ENCODE measurements at regions not wholly inside any gene's neighbourhood (a gene's known extent, or its start where the extent isn't known, plus 50 kb on each side); places are given as distances from the start of the nearest gene placed in this dataset.

GRCh38 chr14:98309591-98309990 lies 962.4 kb downstream of the BCL11B start:
- Histone ChIP-seq H3K36me3 (ENCODE audit: control insufficient read depth in 3 of 3, insufficient read depth in 2 of 3, low read depth in 1 of 3, low read length in 3 of 3) (no peaks in the 10 kb centered on the region), H3K9me3 (ENCODE audit: control insufficient read depth in 2 of 2, insufficient read depth in 1 of 2, low read depth in 1 of 2, low read length in 1 of 2) (no peaks in the 10 kb centered on the region), H3K27ac (ENCODE audit: low read depth in 1 of 3, low read length in 2 of 3) (no peak overlapping the region), H3K4me1 (ENCODE audit: control insufficient read depth in 3 of 3, insufficient read depth in 2 of 3, low read depth in 1 of 3, low read length in 2 of 3) (no peaks in the 10 kb centered on the region), H3K27me3 (ENCODE audit: control insufficient read depth in 3 of 3, insufficient read depth in 3 of 3, low read length in 3 of 3) (no peaks in the 10 kb centered on the region), H3K4me3 (ENCODE audit: low read depth in 1 of 3, low read length in 3 of 3) (no peak overlapping the region)
- WGBS, 3 donors, result 30 to 58% (median 30%) methylated on average over 1 of the region's 1 CpG
- DNase-seq (no peak), FAIRE-seq (no peak)

- DNase-seq (no peak), FAIRE-seq (no peak)
- H3K4me3 ChIP-seq (ENCODE audit: low read depth in 1 of 3, low read length in 3 of 3), result no peak overlapping the region
- no peak overlapping the region for H3K27ac ChIP-seq (ENCODE audit: low read depth in 1 of 3, low read length in 2 of 3)
- no peaks in the 10 kb centered on the region for H3K4me1 ChIP-seq (ENCODE audit: control insufficient read depth in 3 of 3, insufficient read depth in 2 of 3, low read depth in 1 of 3, low read length in 2 of 3)
- WGBS, 3 donors, result 63 to 83% (median 82%) methylated on average over 1 of the region's 1 CpG
- no peaks in the 10 kb centered on the region for H3K27me3 ChIP-seq (ENCODE audit: control insufficient read depth in 3 of 3, insufficient read depth in 3 of 3, low read length in 3 of 3)
- H3K36me3 ChIP-seq (ENCODE audit: control insufficient read depth in 3 of 3, insufficient read depth in 2 of 3, low read depth in 1 of 3, low read length in 3 of 3), result no peaks in the 10 kb centered on the region
- no peaks in the 10 kb centered on the region for H3K9me3 ChIP-seq (ENCODE audit: control insufficient read depth in 2 of 2, insufficient read depth in 1 of 2, low read depth in 1 of 2, low read length in 1 of 2)
Measured at GRCh38 chr14:98312006-98312405, 960.0 kb downstream of the BCL11B start.

- Histone ChIP-seq H3K27ac (ENCODE audit: low read depth in 1 of 3, low read length in 2 of 3) (no peak overlapping the region), H3K4me1 (ENCODE audit: control insufficient read depth in 3 of 3, insufficient read depth in 2 of 3, low read depth in 1 of 3, low read length in 2 of 3) (no peaks in the 10 kb centered on the region), H3K27me3 (ENCODE audit: control insufficient read depth in 3 of 3, insufficient read depth in 3 of 3, low read length in 3 of 3) (no peaks in the 10 kb centered on the region), H3K9me3 (ENCODE audit: control insufficient read depth in 2 of 2, insufficient read depth in 1 of 2, low read depth in 1 of 2, low read length in 1 of 2) (peaks cover 2 to 7% of the 10 kb centered on the region in 2 donors), H3K36me3 (ENCODE audit: control insufficient read depth in 3 of 3, insufficient read depth in 2 of 3, low read depth in 1 of 3, low read length in 3 of 3) (no peaks in the 10 kb centered on the region), H3K4me3 (ENCODE audit: low read depth in 1 of 3, low read length in 3 of 3) (no peak overlapping the region)
- DNase-seq (no peak), FAIRE-seq (no peak)
- WGBS, 3 donors, result 69 to 81% (median 76%) methylated on average over 3 of the region's 3 CpGs
Measured at GRCh38 chr14:98321841-98322240, 950.2 kb downstream of the BCL11B start.

GRCh38 chr14:98323836-98324235 lies 948.2 kb downstream of the BCL11B start:
- H3K4me3 ChIP-seq (ENCODE audit: low read depth in 1 of 3, low read length in 3 of 3), result no peak overlapping the region
- H3K4me1 ChIP-seq (ENCODE audit: control insufficient read depth in 3 of 3, insufficient read depth in 2 of 3, low read depth in 1 of 3, low read length in 2 of 3), result no peaks in the 10 kb centered on the region
- H3K27ac ChIP-seq (ENCODE audit: low read depth in 1 of 3, low read length in 2 of 3), result no peak overlapping the region
- FAIRE-seq (no peak), DNase-seq (no peak)
- no peaks in the 10 kb centered on the region for H3K36me3 ChIP-seq (ENCODE audit: control insufficient read depth in 3 of 3, insufficient read depth in 2 of 3, low read depth in 1 of 3, low read length in 3 of 3)
- no peaks in the 10 kb centered on the region for H3K27me3 ChIP-seq (ENCODE audit: control insufficient read depth in 3 of 3, insufficient read depth in 3 of 3, low read length in 3 of 3)
- 88 to 100% (median 89%) methylated on average over 2 of the region's 2 CpGs for WGBS, 3 donors
- H3K9me3 ChIP-seq (ENCODE audit: control insufficient read depth in 2 of 2, insufficient read depth in 1 of 2, low read depth in 1 of 2, low read length in 1 of 2), result peaks cover 2% of the 10 kb centered on the region in 2 donors

GRCh38 chr14:98325761-98326160 lies 946.2 kb downstream of the BCL11B start:
- H3K9me3 ChIP-seq (ENCODE audit: control insufficient read depth in 2 of 2, insufficient read depth in 1 of 2, low read depth in 1 of 2, low read length in 1 of 2), result peaks cover 0 to 2% of the 10 kb centered on the region in 2 donors
- no peaks in the 10 kb centered on the region for H3K36me3 ChIP-seq (ENCODE audit: control insufficient read depth in 3 of 3, insufficient read depth in 2 of 3, low read depth in 1 of 3, low read length in 3 of 3)
- WGBS, 3 donors, result 17 to 68% (median 17%) methylated on average over 1 of the region's 1 CpG
- FAIRE-seq, result no peak
- H3K4me3 ChIP-seq (ENCODE audit: low read depth in 1 of 3, low read length in 3 of 3), result no peak overlapping the region
- H3K27me3 ChIP-seq (ENCODE audit: control insufficient read depth in 3 of 3, insufficient read depth in 3 of 3, low read length in 3 of 3), result no peaks in the 10 kb centered on the region
- DNase-seq, result no peak
- no peak overlapping the region for H3K27ac ChIP-seq (ENCODE audit: low read depth in 1 of 3, low read length in 2 of 3)
- no peaks in the 10 kb centered on the region for H3K4me1 ChIP-seq (ENCODE audit: control insufficient read depth in 3 of 3, insufficient read depth in 2 of 3, low read depth in 1 of 3, low read length in 2 of 3)

GRCh38 chr14:98328496-98328895 lies 943.5 kb downstream of the BCL11B start:
- Histone ChIP-seq H3K27ac (ENCODE audit: low read depth in 1 of 3, low read length in 2 of 3) (no peak overlapping the region), H3K4me3 (ENCODE audit: low read depth in 1 of 3, low read length in 3 of 3) (no peak overlapping the region), H3K4me1 (ENCODE audit: control insufficient read depth in 3 of 3, insufficient read depth in 2 of 3, low read depth in 1 of 3, low read length in 2 of 3) (no peaks in the 10 kb centered on the region), H3K9me3 (ENCODE audit: control insufficient read depth in 2 of 2, insufficient read depth in 1 of 2, low read depth in 1 of 2, low read length in 1 of 2) (no peaks in the 10 kb centered on the region), H3K27me3 (ENCODE audit: control insufficient read depth in 3 of 3, insufficient read depth in 3 of 3, low read length in 3 of 3) (no peaks in the 10 kb centered on the region), H3K36me3 (ENCODE audit: control insufficient read depth in 3 of 3, insufficient read depth in 2 of 3, low read depth in 1 of 3, low read length in 3 of 3) (no peaks in the 10 kb centered on the region)
- 68 to 94% (median 88%) methylated on average over 6 of the region's 6 CpGs for WGBS, 3 donors
- no peak for FAIRE-seq
- no peak for DNase-seq

- DNase-seq (no peak), FAIRE-seq (no peak)
- 87 to 93% (median 92%) methylated on average over 5 of the region's 5 CpGs for WGBS, 3 donors
- H3K27me3 ChIP-seq (ENCODE audit: control insufficient read depth in 3 of 3, insufficient read depth in 3 of 3, low read length in 3 of 3), result no peaks in the 10 kb centered on the region
- H3K4me3 ChIP-seq (ENCODE audit: low read depth in 1 of 3, low read length in 3 of 3), result no peak overlapping the region
- no peak overlapping the region for H3K27ac ChIP-seq (ENCODE audit: low read depth in 1 of 3, low read length in 2 of 3)
- H3K4me1 ChIP-seq (ENCODE audit: control insufficient read depth in 3 of 3, insufficient read depth in 2 of 3, low read depth in 1 of 3, low read length in 2 of 3), result no peaks in the 10 kb centered on the region
- no peaks in the 10 kb centered on the region for H3K9me3 ChIP-seq (ENCODE audit: control insufficient read depth in 2 of 2, insufficient read depth in 1 of 2, low read depth in 1 of 2, low read length in 1 of 2)
- H3K36me3 ChIP-seq (ENCODE audit: control insufficient read depth in 3 of 3, insufficient read depth in 2 of 3, low read depth in 1 of 3, low read length in 3 of 3), result no peaks in the 10 kb centered on the region
Measured at GRCh38 chr14:98334186-98334585, 937.8 kb downstream of the BCL11B start.

- Histone ChIP-seq H3K4me3 (ENCODE audit: low read depth in 1 of 3, low read length in 3 of 3) (no peak overlapping the region), H3K36me3 (ENCODE audit: control insufficient read depth in 3 of 3, insufficient read depth in 2 of 3, low read depth in 1 of 3, low read length in 3 of 3) (no peaks in the 10 kb centered on the region), H3K27ac (ENCODE audit: low read depth in 1 of 3, low read length in 2 of 3) (no peak overlapping the region), H3K27me3 (ENCODE audit: control insufficient read depth in 3 of 3, insufficient read depth in 3 of 3, low read length in 3 of 3) (no peaks in the 10 kb centered on the region), H3K4me1 (ENCODE audit: control insufficient read depth in 3 of 3, insufficient read depth in 2 of 3, low read depth in 1 of 3, low read length in 2 of 3) (no peaks in the 10 kb centered on the region), H3K9me3 (ENCODE audit: control insufficient read depth in 2 of 2, insufficient read depth in 1 of 2, low read depth in 1 of 2, low read length in 1 of 2) (no peaks in the 10 kb centered on the region)
- 60 to 87% (median 73%) methylated on average over 3 of the region's 3 CpGs for WGBS, 3 donors
- FAIRE-seq, result no peak
- no peak for DNase-seq
Measured at GRCh38 chr14:98341211-98341610, 930.8 kb downstream of the BCL11B start.

GRCh38 chr14:98345161-98345560 lies 926.8 kb downstream of the BCL11B start:
- H3K27me3 ChIP-seq (ENCODE audit: control insufficient read depth in 3 of 3, insufficient read depth in 3 of 3, low read length in 3 of 3), result no peaks in the 10 kb centered on the region
- H3K9me3 ChIP-seq (ENCODE audit: control insufficient read depth in 2 of 2, insufficient read depth in 1 of 2, low read depth in 1 of 2, low read length in 1 of 2), result no peaks in the 10 kb centered on the region
- DNase-seq (no peak), FAIRE-seq (no peak)
- no peaks in the 10 kb centered on the region for H3K4me1 ChIP-seq (ENCODE audit: control insufficient read depth in 3 of 3, insufficient read depth in 2 of 3, low read depth in 1 of 3, low read length in 2 of 3)
- no peak overlapping the region for H3K27ac ChIP-seq (ENCODE audit: low read depth in 1 of 3, low read length in 2 of 3)
- H3K4me3 ChIP-seq (ENCODE audit: low read depth in 1 of 3, low read length in 3 of 3), result no peak overlapping the region
- H3K36me3 ChIP-seq (ENCODE audit: control insufficient read depth in 3 of 3, insufficient read depth in 2 of 3, low read depth in 1 of 3, low read length in 3 of 3), result no peaks in the 10 kb centered on the region
- WGBS, 3 donors, result 59 to 75% (median 60%) methylated on average over 5 of the region's 5 CpGs
